ENCODE measurements at regions not wholly inside any gene's neighbourhood (a gene's known extent, or its start where the extent isn't known, plus 50 kb on each side); places are given as distances from the start of the nearest gene placed in this dataset.
A peak's percentile ranks its signal among the peaks of the same experiment; 100 is the strongest.

DNA sequence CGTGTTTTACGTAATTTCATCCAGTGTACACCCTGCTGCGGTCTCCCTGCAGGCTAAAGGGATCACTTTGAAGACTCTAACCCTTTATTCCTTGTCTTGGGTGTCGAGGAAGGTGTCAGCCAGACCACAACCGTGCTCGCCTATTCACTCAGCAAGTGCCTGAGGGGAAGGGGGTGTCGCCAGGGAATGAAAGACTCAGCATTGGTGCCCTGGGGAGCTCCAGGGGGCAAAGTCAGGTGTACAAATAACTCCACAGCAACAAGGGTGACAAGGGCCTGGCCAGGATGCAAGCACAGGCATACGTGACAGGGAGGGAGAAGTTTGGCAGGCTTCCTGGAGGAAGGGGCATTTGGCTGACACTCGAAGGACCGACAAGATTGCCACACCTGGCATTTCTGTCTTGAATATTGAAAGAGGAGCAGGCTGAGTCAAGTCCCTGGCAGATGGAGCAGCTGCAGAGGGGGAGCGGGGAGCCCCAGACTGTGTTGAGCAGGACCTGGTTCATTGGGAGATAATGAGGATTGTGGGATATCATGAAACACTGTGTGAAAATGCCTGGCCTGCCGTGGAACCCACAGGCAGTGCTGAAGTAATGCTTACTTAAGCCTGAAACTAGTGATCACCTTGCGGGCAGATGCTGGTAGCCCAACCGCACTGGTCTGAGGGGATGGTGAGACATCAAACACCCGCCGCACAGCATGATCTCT, 93.9 kb downstream of the RHOB start:
- no peak for DNase-seq (ENCODE audit: low spot score)

DNA sequence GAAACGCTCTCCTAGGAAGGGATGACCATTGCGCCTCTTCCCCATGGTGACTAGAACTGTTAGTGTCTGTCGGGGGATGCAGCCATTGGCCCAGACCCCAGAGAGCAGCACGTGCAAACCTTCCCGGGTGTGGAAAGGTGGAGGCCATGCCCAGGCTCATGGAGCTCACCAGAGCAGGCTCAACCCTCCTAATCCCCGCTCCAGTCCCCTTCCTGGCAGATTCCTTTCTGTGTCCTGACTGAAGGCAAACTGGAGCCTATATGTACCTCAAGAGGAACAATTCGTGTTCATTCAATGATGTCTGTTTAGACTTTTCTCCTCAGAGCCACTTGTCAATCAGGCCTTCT, 94.4 kb downstream of the RHOB start:
- no peak for DNase-seq (ENCODE audit: low spot score)

GRCh38 chr2:20541651-20542050, 94.8 kb downstream of the RHOB start:
- DNase-seq (ENCODE audit: low spot score), result no peak

GRCh38 chr2:20542269-20542668, 95.4 kb downstream of the RHOB start:
- no peak for DNase-seq (ENCODE audit: low spot score)

GRCh38 chr2:20542746-20543468, 96.0 kb downstream of the RHOB start:
- DNase-seq (ENCODE audit: low spot score), result no peak

- DNase-seq (ENCODE audit: low spot score), result no peak
Observed at GRCh38 chr2:20543469-20544152, 96.7 kb downstream of the RHOB start.

DNA sequence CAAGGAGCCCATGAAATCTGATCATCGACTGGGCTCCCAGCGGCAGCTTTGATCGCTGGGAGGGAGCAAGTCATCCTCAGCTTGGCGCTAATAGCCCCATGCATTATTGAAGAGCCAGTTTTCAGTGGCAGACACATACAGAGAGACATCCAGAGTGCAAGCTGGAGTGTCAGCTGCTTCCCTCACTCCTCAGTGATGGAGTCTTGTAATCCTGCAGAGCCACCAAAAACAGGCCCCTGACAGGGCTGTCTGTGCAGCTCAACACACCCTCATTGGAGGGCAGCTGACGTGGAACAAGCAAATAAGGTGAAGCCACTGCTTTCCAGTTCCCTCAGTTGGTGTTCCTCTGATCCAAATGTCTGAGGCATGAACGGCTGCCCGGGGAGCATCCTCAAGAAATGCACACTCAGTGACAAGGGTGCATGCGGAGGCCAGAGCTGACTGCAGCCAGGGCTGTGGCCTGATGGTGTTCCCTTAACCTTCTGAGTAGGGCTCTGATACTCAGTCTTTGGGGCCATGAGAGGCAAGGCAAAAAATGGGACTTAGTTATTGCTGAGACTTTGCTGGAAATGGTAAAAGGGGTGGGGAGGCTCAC, 97.4 kb downstream of the RHOB start:
- no peak for DNase-seq (ENCODE audit: low spot score)

- DNase-seq (ENCODE audit: low spot score), result no peak
Observed at GRCh38 chr2:20549144-20549543, 101.8 kb downstream of the HS1BP3 start.

DNA sequence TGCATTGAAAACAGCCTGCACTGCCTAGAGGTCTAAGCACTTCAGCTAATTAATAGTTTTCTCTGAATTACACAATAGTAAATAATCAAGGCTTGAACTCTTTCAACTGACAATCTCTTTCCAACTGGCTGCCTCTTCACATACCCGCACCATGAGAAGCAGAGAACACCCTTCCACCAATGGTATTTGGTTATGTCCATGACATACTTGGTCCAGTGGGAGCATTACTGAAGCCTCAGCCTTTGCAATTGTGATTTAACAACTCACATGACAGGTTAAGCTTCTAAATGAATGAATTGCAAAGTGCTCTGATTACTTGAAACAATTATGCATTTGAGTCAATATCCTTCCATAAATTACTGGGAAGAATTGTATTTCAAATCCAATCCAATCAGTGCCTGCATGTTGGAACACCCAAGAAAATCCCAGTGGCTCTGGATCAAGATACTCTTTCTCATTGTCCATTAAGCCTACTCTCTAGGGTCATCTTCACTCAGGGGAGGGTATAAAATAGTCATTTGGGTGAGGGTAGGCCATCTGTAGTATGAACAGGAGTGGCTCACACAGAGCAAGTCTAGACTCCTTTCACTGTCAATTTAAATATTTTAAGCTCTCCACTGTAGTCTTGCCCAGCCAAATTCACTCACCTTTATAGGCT, 101.1 kb downstream of the HS1BP3 start:
- DNase-seq (ENCODE audit: low spot score), result no peak

- peak; percentile 65 for DNase-seq (ENCODE audit: low spot score)
Observed at GRCh38 chr2:20551260-20551944, 99.5 kb downstream of the HS1BP3 start.

DNA sequence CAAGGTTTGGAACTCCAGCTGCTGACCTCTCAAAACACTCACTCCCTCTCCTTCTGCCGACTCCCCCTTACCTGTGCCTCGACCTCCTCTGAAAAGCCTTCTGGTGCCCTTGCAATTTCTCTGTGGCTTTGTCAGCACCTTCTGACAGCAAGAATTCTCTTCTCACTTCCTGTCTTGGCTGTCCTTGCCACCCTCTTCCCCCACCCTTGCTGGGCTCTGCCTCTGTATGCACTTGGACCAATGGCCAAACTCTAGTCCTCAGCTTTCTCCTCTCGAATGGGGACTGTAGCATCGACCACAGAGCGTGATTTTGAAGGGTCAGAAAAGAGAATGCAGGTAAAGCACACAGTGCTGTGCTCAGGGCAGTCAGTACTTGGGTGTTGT, 99.0 kb downstream of the HS1BP3 start:
- no peak for DNase-seq (ENCODE audit: low spot score)

DNA sequence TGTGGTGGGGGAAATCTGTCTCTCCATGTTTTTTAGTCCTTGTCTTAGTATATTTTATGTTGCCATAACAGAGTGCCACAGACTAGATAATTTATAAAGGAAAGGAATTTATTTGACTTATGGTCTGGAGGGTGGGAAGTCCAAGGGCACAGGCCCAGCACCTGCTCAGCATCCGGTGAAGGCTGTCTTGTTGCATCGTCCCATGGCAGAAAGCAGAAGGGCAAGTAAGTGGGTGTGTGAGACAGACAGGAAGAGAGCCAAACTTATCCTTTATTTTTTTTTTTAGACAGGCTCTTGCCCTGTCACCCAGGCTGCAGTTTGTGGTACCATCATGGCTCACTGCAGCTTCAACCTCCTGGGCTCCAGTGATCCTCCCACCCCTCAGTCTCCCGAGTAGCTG, 98.1 kb downstream of the HS1BP3 start:
- DNase-seq (ENCODE audit: low spot score), result no peak

GRCh38 chr2:20553580-20553979, 97.3 kb downstream of the HS1BP3 start:
- no peak for DNase-seq (ENCODE audit: low spot score)

DNA sequence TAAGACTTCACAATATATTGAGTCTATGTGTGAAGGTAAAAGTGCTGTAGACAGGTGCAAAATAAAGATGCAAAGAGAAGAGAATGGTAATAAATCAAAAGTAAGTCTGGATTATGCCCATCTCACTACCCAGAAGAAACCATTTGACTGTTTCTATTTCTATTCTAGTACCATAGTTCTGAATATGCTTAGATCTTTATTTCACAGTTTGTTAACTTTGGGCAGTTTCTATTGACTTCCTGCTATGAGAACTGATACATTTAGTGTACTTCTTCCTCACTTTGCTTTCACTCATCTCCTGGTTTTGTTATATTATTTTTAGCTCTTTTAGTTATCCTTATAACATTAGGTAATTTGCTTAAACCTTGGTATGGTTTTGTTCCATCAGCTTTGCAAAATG, 94.9 kb downstream of the HS1BP3 start:
- no peak for DNase-seq (ENCODE audit: low spot score)

DNA sequence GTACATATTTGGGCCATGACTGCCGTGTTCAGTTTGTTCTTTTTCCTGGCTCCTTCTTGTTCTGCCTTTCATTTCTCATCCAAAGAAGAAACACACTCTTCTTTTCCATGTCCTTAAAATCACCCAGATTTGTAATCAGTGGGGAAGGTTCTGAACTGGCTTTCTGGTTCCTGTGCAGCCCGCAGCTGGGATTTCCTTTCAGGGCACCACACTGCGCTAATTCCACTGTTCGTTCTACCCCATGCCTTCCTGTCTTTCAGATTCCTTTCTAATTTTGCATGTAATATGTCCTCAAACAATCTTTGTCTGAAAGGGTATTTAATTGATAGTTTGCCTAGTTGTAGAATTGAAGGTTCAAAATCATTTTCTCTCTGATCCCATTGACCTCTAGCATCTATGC, 94.1 kb downstream of the HS1BP3 start:
- no peak for DNase-seq (ENCODE audit: low spot score)

GRCh38 chr2:20557226-20557625, 93.7 kb downstream of the HS1BP3 start:
- no peak for DNase-seq (ENCODE audit: low spot score)

DNA sequence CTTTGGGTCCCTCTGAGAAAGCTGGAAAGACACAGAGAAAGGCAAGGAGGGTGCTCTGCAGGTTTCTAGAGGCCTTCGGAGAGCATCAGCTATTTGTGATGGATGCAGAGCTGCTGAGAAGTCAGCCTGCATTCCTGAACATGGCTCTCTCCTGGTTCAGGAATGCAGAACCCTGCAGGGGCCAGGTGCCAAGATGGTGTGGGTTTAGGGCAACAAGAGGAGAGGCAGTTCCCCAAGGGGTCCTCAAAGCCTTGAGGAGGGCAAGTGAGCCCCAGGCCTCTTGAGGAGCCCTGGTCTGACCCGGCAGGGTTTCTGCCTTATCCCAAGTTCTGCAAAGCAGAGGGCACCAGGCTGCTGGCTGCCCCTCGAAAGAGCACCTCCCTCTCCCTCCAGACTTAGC, 93.3 kb downstream of the HS1BP3 start:
- no peak for DNase-seq (ENCODE audit: low spot score)

DNA sequence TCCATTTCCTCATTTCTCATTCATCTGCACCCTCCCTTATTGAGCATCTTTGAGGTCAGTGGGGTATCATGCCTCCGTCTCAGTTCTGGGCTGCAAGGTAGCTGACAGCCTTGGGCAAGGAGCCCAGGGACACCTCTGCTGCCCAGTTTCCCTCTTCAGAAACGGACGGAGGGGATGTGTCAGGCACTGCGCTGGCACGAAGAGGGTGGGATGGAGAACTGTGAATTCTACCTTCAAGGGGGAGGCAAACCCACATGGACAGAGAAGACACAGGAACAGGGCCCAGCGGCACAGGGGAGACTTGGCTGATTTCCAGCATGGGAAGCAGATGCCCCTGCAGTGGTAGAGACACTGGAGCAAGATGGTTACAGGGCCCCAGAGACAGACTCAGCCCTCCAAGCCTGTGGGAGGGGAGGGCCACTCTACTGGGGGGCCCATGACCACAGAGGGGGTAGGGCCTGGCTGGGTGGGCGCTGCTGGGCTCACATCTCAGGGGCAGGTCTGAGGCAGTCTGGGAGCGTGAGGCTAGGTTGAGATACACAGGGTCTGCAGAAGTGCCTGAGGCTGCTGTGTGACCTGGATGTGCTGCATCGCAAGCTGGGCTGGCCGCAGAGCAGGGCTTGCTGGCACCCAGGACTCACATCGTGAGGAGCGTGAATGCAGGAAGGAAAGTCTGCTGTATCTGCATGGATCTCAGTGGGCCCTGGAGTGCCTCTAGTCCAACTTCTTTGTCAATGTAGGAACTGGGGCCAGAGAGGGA, 92.3 kb downstream of the HS1BP3 start:
- DNase-seq (ENCODE audit: low spot score), result no peak

DNA sequence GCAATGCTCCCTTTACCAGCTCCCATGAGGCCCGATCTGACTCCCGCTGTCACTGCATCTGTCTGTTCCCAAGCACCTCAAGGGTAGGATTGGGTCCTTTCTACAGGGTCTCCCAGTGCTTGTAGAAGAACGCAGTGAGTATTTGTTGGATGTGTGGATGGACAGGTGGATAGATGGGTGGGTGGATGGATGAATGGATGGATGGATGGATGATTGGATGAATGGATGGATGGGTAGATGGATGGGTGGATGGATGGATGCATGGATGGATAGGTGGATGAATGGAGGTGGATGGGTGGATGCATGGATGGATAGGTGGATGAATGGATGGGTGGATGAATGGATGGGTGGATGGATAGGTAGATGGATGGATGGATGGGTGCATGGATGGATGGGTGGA, 91.6 kb downstream of the HS1BP3 start:
- no peak for DNase-seq (ENCODE audit: low spot score)

- DNase-seq (ENCODE audit: low spot score), result no peak
Observed at GRCh38 chr2:20560011-20560410, 90.9 kb downstream of the HS1BP3 start.
